KMS-11 (cell line): ENCODE measurements at regions not wholly inside any gene's neighbourhood (a gene's known extent, or its start where the extent isn't known, plus 50 kb on each side); places are given as distances from the start of the nearest gene placed in this dataset.
"Not testable (repeated sequence)": the region's sequence is repeated elsewhere in the genome, so short reads cannot be mapped to it uniquely, and the experiment has no call there.

Experiments
- H2AFZ ChIP-seq: fragments of 200-600 bp; sonication (generic); 2 replicates; pipeline ENCODE4 v1.6.1; 2016; ENCODE audit warnings: antibody characterized with exemption, mixed run types, low read depth
- H3K27ac ChIP-seq: fragments of 200-600 bp; sonication (generic); 2 replicates; pipeline ENCODE4 v1.6.1; 2016; ENCODE audit warnings: mild to moderate bottlenecking, mixed run types
- H3K27me3 ChIP-seq: fragments of 200-600 bp; sonication (generic); 2 replicates; pipeline ENCODE4 v1.6.1; 2017; ENCODE audit warnings: mild to moderate bottlenecking, low read depth, mixed run types, moderate library complexity; ENCODE audit not compliant: insufficient read depth
- H3K36me3 ChIP-seq: fragments of 200-600 bp; sonication (generic); 2 replicates; pipeline ENCODE4 v1.6.1; 2017; ENCODE audit warnings: mild to moderate bottlenecking, mixed run types; ENCODE audit not compliant: insufficient read depth
- H3K4me1 ChIP-seq: fragments of 200-600 bp; sonication (generic); 2 replicates; pipeline ENCODE4 v1.6.1; 2016; ENCODE audit warnings: mild to moderate bottlenecking, low read depth, mixed run types; ENCODE audit not compliant: poor library complexity, severe bottlenecking
- H3K4me2 ChIP-seq: fragments of 200-600 bp; sonication (generic); 2 replicates; pipeline ENCODE4 v1.7.0; 2016; ENCODE audit warnings: mild to moderate bottlenecking, mixed run types
- H3K4me3 ChIP-seq: fragments of 200-600 bp; sonication (generic); IDR thresholded peaks from 2 replicates; pipeline ENCODE4 v1.6.1; 2017; ENCODE audit warnings: low read depth, low read length, mixed read lengths; ENCODE audit not compliant: insufficient read depth
- H3K79me2 ChIP-seq: fragments of 200-600 bp; sonication (generic); 2 replicates; pipeline ENCODE4 v1.6.1; 2016; ENCODE audit warnings: low read depth, mixed run types; ENCODE audit not compliant: insufficient read depth
- H3K9ac ChIP-seq: fragments of 200-600 bp; sonication (generic); 2 replicates; pipeline ENCODE4 v1.6.1; 2016; ENCODE audit warnings: mild to moderate bottlenecking, mixed run types
- H4K20me1 ChIP-seq: fragments of 200-600 bp; sonication (generic); 2 replicates; pipeline ENCODE4 v1.6.1; 2016; ENCODE audit warnings: mild to moderate bottlenecking, mixed run types; ENCODE audit not compliant: insufficient read depth
- CTCF ChIP-seq: fragments of 200-600 bp; sonication (generic); conservative IDR thresholded peaks from 2 replicates; pipeline ENCODE4 v1.6.1; 2017; ENCODE audit warnings: low read depth, mild to moderate bottlenecking, antibody characterized with exemption, low read length, moderate library complexity, mixed read lengths

GRCh38 chr3:145906301-145906700, 254.7 kb downstream of the PLOD2 start:
- Histone ChIP-seq H4K20me1 (no peaks in the 10 kb centered on the region), H3K36me3 (no peaks in the 10 kb centered on the region), H3K27me3 (no peaks in the 10 kb centered on the region), H3K9ac (no peak overlapping the region), H3K4me1 (no peaks in the 10 kb centered on the region), H2AFZ (no peak overlapping the region), H3K4me3 (no peak overlapping the region), H3K79me2 (no peaks in the 10 kb centered on the region), H3K27ac (no peak overlapping the region), H3K4me2 (no peak overlapping the region)
- no peak for TF ChIP-seq CTCF

- H3K27ac ChIP-seq, result no peak overlapping the region
- H3K4me2 ChIP-seq, result no peak overlapping the region
- TF ChIP-seq CTCF, result no peak
- H3K4me1 ChIP-seq, result no peaks in the 10 kb centered on the region
- H3K9ac ChIP-seq, result no peak overlapping the region
- no peaks in the 10 kb centered on the region for H3K36me3 ChIP-seq
- H4K20me1 ChIP-seq, result no peaks in the 10 kb centered on the region
- no peaks in the 10 kb centered on the region for H3K79me2 ChIP-seq
- H3K4me3 ChIP-seq, result no peak overlapping the region
- no peaks in the 10 kb centered on the region for H3K27me3 ChIP-seq
- no peak overlapping the region for H2AFZ ChIP-seq
These were observed 254.2 kb downstream of the PLOD2 start for GRCh38 chr3:145906755-145907154.

GRCh38 chr3:145911016-145911415, 250.0 kb downstream of the PLOD2 start:
- no peak for TF ChIP-seq CTCF
- no peak overlapping the region for H2AFZ ChIP-seq
- no peak overlapping the region for H3K27ac ChIP-seq
- no peaks in the 10 kb centered on the region for H4K20me1 ChIP-seq
- H3K9ac ChIP-seq, result no peak overlapping the region
- H3K4me1 ChIP-seq, result no peaks in the 10 kb centered on the region
- no peaks in the 10 kb centered on the region for H3K79me2 ChIP-seq
- H3K4me3 ChIP-seq, result no peak overlapping the region
- no peaks in the 10 kb centered on the region for H3K36me3 ChIP-seq
- H3K27me3 ChIP-seq, result no peaks in the 10 kb centered on the region
- H3K4me2 ChIP-seq, result no peak overlapping the region

- Histone ChIP-seq H3K4me1 (no peaks in the 10 kb centered on the region), H3K79me2 (no peaks in the 10 kb centered on the region), H3K27me3 (no peaks in the 10 kb centered on the region), H3K4me3 (no peak overlapping the region), H2AFZ (no peak overlapping the region), H3K27ac (no peak overlapping the region), H3K36me3 (no peaks in the 10 kb centered on the region), H3K4me2 (no peak overlapping the region), H4K20me1 (no peaks in the 10 kb centered on the region), H3K9ac (no peak overlapping the region)
- no peak for TF ChIP-seq CTCF
These were observed 245.2 kb downstream of the PLOD2 start for GRCh38 chr3:145915787-145916186.

GRCh38 chr3:145927736-145928135, 233.2 kb downstream of the PLOD2 start:
- not testable (repeated sequence) for H3K36me3 ChIP-seq, H3K79me2 ChIP-seq, H3K4me3 ChIP-seq, H3K4me1 ChIP-seq, H3K27me3 ChIP-seq, H3K4me2 ChIP-seq, H4K20me1 ChIP-seq
- Histone ChIP-seq H3K27ac (peak overlapping the region; percentile 41; the same call in 1 of the 2 replicates), H3K9ac (peak overlapping the region; percentile 35), H2AFZ (peak overlapping the region; percentile 39; the same call in 1 of the 2 replicates)
